NCI-H82 (cell line): ENCODE measurements at regions not wholly inside any gene's neighbourhood (a gene's known extent, or its start where the extent isn't known, plus 50 kb on each side); places are given as distances from the start of the nearest gene placed in this dataset.
"Not testable (repeated sequence)": the region's sequence is repeated elsewhere in the genome, so short reads cannot be mapped to it uniquely, and the experiment has no call there.

Experiments
- DNase-seq: peaks from one replicate; lab custom pipeline; 2025; lab: John Stamatoyannopoulos, UW

DNA sequence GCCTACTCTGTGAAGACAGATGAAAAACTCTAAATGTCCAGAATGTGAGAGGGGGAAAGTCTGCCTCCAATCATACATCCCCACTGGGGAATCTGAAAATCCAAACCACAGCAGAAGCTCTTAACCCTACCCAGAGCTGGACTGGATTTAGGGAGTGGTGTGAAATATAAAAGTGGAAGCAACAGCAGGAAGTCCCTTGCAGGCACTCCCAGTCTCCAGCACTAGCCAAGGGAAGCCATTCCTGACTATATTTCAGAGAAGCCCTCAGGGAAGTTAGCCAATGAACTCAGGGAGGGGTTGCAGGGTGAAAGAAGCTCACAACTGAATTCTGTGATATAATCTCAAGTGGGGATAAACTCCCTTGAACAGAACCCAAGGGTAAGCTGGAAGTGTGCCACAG, 51.5 kb downstream of the CRPPA start:
- no peak for DNase-seq

DNA sequence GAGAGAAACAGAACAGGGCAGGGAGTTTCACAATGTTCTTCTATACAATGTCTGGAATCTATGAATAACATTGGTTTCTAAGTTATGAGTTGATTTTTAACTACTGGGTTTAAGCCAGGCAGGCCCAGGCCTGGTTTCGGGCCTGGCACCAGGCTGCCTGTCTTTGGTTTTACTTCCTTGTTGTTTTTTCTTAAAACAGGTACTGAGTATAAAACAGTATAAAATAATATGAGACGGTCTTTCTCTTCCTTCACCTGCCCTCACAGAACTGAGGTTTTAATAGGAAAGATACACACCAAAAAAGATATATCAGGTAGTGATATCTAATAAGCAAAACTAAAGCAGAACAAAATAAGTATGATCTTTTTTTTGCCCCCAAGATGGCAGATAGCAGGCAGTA, 52.0 kb downstream of the CRPPA start:
- DNase-seq, result not testable (repeated sequence)

DNA sequence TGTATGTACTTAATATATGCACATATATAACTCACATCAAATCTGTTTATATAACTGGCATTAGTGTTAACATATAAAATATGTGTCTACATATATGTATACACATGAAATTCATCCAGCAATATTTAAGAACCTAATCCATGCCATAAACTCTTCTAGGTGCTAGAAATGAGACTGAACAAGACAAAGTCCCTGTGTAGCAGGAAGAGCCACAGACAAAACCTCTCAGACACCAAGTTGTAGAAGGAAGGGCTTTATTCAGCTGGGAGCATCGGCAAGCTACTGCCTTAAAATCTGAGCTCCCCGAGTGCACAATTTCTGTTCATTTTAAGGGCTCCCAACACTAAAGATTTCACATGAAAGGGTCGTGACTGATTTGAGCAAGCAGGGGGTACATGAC, 52.5 kb downstream of the CRPPA start:
- no peak for DNase-seq

DNA sequence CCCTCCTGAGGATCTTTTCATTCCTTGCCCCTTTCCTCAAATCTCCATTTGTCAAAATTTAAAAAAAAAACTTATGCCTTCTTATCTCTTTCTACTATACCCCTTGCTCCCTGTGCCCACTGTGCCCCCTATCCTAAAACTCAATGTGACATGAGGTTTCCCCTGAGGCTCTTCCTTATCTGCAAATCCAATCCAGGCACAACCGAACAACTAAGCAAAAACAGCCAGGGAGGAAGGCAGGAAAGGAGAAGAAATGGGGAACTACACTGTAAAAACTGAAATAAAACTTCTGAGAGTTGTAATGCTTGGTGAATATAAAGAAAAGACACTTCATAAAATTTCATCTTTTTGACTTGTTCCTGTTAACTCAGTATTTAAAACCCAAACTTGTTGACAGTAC, 54.2 kb downstream of the CRPPA start:
- DNase-seq, result no peak

DNA sequence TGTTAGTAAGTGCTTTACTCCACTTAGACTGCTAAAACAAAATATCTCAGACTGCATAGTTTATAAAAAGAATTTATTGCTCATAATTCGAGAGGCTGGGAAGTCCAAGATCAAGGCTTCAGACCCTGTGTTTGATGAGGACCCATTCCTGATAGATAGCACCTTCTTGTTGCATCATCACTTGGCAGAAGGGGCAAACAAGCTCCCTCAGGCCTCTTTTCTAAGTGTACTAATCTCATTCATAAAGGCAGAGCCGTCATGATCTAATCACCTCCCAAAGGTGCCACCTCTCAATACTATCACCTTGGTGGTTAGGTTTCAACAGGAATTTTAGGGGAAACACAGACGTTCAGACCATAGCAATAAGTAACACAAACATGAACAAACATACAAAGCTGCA, 55.4 kb downstream of the CRPPA start:
- peak; percentile 7 for DNase-seq

DNA sequence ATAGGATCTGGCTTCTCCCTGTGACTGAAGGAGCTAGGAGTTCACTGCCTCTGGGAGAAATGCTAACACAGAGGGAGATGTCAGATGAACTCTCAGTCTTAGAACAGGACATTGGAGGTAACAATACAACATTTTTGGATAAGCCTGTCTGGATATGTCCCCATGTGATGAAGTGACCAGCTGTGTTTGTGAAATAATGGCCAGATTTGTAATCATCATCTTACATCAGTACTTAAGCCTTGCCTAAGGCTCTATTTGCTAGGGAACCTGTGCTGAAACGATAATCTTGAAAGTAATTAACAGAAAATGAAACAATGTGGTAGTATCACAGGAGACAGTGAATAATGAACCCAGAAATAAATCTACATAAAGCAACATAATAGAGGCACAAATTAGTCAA, 56.2 kb downstream of the CRPPA start:
- DNase-seq, result no peak

DNA sequence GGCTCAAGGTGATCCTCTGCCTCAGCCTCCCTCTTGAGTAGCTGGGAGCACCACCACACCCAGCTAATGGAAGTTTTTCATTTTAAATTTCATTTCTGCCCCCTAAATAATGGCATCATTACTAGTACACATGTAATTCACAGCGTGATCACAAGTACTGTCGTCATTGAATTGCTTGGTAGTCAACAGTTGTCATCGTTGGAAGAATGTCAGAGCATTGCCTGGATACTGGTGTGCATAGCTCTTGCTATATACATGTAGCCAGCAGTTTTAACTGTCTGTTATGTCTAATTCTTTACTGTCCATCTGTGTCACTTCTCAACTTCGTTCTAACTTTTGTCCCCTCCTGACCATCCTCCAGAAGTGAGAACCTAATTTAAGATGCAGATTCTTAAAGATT, 62.1 kb downstream of the CRPPA start:
- no peak for DNase-seq

DNA sequence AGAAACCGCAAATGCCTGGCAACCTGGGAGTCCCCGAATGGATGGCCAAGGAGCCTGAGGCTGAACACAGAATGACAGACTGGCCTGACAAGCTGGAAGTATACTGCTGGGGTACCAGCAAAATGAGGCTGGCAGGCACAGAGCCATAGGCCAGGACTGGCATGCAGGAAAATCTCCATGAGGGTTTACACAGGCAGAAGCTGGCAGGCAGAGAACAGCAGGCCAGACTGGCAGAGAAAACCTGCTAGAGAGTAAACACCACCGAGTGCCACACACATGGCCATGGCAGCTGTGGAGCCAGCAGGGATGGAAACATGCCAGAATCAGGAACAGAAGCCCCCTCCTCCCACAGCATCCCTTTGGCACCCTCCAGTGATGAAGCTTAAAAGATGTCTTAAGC, 63.4 kb downstream of the CRPPA start:
- DNase-seq, result peak; percentile 54

DNA sequence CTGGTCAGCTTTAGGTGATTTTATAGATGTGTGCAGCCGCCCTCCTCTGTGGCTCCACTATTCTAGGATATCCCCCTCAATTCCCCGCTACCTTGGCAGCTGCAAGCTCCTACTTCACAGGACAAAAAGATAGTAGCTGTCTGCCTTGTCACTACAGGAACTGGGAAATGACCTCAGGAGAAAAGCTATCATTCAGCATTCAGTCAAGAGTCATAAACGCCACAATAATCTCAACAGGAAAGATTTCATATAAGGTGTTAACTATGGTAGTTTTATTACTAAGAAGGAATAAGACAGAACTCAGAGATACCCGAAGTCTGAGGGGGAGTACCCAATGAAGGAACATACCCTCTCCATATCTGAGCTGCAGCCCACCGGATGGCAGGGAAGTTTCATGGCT, 63.9 kb downstream of the CRPPA start:
- no peak for DNase-seq

DNA sequence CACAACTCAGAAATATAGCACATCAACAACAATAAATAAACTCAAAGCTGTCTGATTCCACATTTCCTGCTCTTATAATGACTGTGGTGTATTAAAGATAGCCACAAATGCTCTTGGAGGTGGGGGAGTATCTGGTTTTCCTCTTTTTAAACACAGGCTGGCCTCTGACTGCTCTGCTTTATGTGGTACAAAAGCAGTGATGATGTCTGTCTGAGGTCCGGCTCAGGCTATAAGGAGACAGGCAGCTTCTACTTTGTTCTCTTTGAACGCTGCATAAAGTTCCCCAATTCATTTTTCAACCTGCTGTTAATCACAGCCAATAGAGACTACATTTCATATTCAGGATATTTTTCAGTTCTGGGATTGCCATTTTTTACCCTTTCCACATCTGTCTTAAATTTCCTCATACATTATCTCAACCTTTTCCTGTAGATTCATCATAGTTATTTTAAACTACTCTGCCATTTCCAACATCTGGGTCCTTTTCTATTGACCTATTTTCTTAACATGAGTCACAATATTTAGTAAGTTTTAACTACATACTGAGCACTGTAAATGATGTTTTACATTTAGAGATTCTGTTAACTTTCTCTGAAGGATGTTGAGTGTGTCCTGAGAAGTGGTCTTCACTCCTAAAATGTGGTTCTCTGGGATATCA, 64.9 kb downstream of the CRPPA start:
- DNase-seq, result no peak

DNA sequence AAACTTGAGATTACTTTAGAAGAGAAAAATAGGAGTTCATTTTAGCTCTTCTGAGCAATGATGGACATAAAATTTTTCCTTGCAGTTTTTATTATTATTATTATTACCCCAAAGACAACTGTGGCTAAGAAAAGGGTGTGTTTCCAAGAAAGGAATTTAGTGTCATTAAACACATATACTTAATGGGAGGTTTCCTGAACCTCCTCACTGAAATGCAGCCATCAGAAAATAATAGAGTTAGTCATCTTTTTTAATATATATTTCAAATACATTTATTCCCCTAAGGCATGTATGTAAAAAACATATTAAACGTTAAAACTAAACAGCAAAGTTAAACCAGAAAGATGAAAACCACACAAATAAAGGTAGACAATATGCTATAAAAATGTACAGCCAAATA, 66.8 kb downstream of the CRPPA start:
- DNase-seq, result no peak

DNA sequence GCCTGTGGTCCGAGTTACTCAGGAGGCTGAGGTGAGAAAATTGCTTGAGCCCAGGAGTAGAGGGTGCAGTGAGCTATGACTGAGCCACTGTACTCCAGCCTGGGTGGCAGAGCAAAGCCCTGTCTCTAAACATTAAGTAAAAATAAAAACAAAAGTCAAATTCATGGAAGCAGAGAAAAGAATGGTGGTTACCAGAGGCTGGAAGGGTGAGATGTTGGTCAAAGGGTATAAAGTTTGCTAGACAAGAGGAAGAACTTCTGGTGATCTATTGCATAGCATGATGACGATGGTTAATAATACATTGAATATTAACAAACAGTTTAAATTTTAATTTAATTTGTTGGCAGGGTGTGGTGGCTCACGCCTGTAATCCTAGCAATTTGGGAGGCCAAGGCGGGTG, 68.1 kb downstream of the CRPPA start:
- DNase-seq, result no peak

DNA sequence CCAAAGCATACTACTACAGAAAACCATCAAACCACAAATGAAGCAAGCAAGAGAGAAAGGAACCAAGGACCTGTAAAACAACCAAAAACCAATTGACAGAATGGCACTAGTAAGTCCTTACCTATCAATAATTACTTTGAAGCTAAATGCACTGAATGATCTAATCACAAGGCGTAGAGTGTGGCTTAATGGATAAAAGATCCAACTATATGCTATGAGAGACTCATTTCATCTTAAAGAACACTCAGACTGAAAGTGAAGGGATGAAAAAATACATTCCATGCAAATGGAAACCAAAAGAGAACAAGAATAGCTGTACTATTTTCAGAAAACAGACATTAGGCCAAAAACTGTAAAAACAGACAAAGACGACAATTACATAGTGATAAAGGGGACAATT, 70.7 kb downstream of the CRPPA start:
- DNase-seq, result no peak

DNA sequence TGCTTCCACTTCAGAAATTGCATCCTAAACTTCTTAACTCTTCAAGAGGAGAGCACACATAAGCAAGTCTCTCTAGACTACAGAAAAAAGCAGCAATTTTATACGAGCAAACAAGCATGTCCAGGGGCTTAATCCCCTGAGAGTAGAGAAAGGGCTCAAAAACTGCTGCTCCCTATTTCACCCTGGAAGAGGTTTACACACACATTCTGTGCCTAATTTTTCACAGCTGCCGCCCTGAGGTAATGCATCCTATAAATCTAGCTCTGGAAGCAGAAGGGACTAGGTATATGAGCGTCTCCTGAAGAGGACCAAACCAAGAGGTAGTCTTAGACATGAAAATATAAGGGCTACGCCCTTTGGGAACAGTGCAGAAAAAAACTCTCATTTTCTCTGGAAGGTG, 73.1 kb downstream of the CRPPA start:
- peak; percentile 69 for DNase-seq

DNA sequence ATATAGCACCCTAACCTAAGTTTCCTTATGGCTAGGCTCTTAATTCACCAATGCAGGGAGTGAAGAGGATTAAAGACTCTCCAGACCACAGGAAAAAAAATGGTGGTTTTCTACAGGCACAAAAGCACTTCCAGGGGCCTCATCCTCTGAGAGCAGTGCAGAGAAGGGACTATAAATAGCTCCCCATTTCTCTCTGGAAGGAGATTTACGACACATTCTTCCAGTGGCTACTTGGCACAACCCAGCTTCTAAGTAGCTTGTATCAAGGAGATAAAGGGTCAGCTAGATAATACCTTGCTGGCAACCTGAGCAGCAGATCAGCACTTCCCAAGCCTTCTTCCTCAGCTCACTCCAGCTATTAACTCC, 73.5 kb downstream of the CRPPA start:
- DNase-seq, result peak; percentile 88

DNA sequence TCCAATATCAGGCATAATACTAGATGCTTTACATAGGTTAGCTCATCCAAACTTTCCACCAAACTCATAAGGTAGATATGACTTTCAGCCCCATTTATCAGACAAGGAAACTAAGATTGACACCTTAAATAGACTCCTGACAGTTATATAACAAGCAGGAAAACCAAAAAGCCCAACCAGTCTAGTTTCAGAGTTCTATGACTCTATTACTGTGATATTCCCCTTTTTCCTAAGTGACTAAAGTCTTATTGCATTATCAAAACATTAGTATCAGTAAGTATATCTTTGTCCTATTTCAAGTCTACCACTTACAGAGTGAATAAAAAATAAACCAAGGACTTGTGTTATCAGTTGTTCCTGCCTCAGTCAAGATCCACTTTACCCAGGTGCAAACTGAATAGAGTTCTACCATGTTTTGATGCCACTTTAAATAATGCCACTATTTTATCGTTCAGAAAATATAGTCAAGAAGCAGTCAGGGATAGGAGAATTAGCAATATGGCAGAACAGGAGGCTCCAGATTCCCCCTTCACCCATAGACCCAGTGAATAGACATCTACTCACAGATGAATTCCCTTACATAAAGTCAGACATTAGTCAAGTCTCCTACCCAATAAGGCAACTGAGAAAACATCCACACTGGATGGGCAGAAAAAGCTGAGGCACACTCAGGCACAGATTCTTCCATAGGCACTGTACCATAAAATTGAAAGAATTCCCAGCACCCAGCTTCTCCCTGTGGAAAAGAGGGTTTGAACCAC, 74.1 kb downstream of the CRPPA start:
- no peak for DNase-seq

DNA sequence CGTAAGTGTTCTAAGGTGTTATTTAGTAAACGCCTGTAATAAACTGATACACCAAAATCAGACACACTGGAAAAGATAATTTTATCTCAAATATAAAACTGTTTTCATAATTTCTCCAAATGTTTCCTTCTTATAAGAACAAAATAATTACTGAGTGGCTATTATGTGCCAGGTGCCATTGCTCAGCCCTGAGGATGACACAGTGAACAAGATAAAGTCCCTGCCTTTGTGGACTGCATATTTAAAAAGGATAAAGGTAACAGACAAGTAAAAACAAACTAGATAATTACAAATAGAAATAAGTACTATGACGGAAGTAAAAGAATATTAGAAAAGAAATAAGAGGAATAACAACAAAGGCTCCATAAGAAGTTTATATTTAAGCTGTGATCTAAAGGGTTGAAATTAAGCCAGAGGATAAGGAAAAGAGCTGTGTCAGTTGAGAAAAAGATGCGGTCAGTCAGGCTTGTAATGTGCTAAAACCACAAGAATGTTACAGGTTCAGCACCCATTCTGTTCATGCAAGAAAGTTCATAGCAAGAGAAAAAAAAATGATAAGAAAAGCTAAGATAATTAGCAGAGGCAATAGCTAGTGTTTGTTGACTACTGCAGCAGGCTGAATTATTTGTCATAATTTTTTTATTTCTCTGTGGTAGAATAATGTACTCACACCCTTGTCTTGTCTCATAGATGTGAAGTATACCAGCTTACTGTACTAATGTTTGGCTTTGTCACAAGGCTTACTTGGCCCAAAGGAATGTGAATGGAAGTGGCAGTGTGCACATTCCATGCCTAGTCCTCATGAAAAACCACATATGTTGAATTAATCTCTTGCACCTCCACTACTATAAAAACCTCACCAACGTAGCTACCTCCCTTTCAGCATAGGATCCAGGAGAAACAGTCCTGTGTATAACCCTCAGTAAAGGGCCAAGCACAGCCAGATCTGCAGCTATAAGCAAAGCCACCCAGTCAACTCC, 75.1 kb downstream of the CRPPA start:
- DNase-seq, result no peak

DNA sequence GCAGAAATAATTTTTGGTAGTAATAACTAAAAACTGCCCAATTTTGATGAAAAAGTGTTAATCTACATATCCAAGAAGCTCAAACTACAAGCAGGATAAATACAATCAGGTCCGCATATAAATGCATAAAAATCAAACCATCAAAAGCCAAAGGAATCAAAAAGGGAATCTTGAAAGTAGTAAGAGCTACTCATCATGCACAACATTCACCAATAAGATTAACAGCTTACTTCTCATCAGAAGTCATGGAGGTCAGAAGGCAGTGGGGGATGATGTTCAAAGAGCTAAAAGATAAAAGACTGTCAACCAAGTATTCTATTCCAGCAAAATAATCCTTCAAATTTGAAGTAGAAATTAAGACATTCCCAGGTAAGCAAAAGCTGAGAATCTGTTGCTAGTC, 76.4 kb downstream of the CRPPA start:
- DNase-seq, result no peak

DNA sequence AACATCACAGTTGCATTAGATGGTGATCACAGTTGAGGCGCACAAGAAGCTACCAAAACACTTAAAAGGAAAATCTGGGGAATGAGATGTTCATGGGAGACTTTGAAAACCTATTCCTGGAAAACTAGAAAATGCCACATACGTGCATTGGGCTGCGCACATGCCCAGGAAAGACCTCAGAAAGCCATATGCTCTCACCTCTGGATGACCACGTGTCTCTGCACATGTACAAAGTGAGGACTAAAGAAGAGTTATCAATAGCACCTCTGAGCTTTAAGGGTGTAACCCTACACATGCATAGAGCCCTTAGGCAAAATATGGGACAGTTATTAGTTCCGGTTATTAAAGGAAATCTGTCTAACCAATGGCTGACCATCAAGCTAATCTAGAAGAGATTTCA, 77.7 kb downstream of the CRPPA start:
- DNase-seq, result no peak

DNA sequence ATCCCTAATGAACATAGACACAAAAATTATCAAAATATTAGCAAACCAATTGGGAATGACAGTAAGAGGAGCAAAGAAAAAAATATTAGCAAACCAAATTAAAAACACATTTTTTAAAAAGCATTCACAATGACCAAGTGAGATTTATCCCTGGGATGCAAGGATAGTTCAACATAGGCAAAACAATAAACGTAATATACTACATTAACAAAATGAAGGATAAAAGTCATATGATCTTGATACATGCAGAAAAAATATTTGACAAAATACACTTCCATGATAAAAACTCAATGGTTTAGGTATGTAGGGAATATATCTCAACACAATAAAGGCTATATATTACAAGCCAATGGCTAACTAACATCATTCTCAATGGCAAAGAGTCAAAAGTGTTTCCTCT, 83.3 kb downstream of the CRPPA start:
- no peak for DNase-seq

DNA sequence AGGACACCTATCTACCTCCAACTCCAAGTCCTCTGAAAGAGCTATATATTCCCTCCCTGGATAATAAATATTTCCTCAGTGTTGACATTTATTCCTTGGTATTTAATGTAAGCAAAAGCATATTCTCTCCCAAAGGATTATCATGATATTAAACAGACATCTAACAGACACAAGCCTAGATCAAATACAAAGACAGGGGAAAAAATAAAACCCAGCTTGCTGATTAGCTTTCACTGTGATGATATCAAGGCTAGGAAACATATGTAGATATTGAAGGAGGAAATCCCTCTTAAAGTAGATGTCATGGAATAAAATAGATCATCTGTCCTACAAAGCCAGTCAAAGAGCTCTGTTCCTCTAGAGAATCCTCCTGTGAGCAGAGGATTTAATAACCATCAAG, 95.2 kb downstream of the CRPPA start:
- peak; percentile 6 for DNase-seq

DNA sequence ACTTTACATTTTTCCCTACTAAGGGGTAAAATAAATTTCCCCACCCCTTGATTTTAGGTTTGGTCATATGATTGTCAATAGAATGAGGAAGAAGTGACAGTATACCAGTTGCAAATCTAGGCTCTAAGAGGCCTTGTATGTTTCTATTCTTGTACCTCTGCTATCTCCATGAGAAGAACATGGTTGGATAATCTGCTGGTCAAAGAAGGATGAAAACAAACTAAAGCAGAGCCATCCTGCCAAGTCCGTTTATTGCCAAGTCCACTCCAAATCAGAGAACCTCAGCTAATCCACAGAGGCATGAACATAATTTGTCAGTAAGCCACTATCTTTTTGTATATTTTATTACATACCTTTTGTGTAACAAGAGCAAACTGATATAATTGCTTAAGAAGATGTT, 98.0 kb downstream of the CRPPA start:
- no peak for DNase-seq

DNA sequence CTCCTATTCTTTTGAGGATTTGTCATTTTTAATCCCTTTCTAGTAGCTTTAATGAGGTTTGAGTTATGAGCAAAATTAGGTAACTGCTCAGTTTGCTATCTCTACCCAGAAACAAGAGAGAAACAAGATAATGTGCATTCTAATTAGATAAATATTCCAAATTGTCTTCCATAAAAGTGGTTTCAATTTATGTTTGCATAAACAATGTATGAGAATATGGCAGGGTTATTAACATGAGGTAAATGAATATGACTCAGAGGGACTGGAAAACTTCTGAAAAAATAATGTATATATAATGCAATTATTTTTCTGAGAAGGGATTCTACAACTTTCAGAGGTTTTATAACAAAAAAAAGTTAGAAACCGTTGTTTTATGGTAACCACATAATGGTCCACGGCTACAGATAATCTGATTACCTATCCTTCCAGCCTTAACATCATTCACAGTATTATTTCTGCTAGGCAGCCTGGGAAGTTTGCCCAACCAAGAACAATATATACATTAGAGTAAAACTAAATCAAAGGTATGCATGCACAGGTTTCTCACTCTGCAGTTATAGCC, 101.2 kb downstream of the CRPPA start:
- DNase-seq, result peak; percentile 62
